ENCODE measurements at regions not wholly inside any gene's neighbourhood (a gene's known extent, or its start where the extent isn't known, plus 50 kb on each side); places are given as distances from the start of the nearest gene placed in this dataset.
A peak's percentile ranks its signal among the peaks of the same experiment; 100 is the strongest.

DNA sequence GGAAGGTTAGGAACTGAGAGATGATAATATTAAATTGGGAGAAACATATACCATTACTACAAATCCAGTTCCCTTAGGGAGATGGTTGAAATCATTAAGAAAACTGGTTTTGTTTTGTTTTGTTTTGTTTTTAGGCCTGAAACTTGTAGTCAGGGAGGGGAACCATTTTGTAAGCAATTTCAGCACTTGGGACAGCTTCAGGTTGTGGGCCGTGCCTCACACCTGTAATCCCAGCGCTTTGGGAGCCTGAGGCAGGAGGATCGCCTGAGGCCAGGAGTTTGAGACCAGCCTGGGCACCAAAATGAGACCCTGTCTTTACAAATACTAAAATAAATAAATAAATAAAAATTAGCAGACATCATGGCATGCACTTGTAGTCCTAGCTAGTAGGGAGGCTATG, 694.3 kb upstream of the NR5A2 start:
- H3K4me3 ChIP-seq (ENCODE audit: control insufficient read depth, low read depth, low read length) = no peak overlapping the region
- TF ChIP-seq, protein P1, sequence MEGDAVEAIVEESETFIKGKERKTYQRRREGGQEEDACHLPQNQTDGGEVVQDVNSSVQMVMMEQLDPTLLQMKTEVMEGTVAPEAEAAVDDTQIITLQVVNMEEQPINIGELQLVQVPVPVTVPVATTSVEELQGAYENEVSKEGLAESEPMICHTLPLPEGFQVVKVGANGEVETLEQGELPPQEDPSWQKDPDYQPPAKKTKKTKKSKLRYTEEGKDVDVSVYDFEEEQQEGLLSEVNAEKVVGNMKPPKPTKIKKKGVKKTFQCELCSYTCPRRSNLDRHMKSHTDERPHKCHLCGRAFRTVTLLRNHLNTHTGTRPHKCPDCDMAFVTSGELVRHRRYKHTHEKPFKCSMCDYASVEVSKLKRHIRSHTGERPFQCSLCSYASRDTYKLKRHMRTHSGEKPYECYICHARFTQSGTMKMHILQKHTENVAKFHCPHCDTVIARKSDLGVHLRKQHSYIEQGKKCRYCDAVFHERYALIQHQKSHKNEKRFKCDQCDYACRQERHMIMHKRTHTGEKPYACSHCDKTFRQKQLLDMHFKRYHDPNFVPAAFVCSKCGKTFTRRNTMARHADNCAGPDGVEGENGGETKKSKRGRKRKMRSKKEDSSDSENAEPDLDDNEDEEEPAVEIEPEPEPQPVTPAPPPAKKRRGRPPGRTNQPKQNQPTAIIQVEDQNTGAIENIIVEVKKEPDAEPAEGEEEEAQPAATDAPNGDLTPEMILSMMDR (conservative IDR thresholded peaks at IDR 0.05; ENCODE audit: control insufficient read depth, insufficient read depth, low read depth, low read length) = no peak
- DNase-seq (ENCODE audit: low read depth) = no peak

DNA sequence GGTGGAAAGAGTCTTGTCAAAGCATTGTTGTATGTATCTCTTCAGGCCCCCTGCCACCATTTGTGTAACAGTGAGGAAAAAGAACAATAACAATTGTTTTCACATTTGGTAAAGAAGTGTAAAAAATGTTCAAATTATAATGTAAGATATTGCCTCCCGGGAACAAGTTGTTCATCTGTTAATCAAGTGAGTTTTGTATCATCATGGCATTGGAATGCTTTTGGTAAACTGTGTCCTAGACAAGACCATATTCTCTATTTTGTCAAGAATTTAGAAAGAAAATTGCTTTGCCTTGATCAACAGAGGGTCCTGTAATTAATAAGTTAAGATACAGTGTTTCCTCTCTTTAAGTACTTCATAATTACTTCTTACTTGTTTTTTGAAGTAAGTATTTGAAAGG, 692.0 kb upstream of the NR5A2 start:
- DNase-seq (ENCODE audit: low read depth) = peak; percentile 11
- TF ChIP-seq, protein P1 (conservative IDR thresholded peaks at IDR 0.05; ENCODE audit: control insufficient read depth, insufficient read depth, low read depth, low read length) = no peak
- no peak overlapping the region for H3K4me3 ChIP-seq (ENCODE audit: control insufficient read depth, low read depth, low read length)

DNA sequence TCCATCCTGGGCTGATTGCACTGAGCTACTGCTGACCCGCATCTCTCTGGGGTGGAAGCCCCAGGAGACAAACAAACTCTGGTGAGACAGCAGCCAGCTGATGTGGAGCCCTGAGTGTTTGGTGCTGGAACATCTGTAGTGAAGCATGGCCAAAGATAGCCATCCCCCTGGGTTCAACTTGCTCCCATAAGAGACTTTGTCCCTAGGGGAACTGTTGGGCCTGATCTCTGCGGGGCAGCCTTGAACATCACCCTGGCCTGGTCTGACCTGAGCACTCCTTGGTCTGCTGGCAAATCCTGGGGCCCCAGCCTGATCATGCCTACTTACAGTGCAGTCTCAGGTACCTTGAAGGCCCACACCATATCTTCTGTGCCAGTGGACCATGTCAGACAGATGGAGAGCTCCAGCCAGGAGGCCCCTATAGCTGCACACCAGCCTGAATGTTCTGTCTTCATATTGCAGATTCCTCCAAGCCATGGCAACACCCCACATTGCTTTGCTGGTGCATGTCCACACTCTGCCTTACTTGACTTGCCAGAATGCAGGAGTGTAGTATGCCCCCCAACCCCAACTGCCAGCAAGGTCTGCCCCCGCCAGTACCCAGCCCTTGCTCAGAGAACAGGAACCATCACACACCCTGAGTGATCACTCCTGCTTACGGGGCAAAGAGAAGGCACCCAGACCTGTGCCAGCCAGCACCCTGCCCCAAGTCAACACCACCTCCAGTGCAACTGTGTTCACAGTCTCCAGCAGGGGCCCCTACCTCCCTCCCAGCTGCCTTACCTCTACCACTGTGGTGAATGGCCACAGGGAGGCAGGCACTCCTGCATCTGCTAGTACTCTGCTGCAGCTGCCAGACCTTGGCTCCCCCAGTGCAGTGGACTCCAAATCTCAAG, 690.5 kb upstream of the NR5A2 start:
- no peak for DNase-seq (ENCODE audit: low read depth)
- H3K4me3 ChIP-seq (ENCODE audit: control insufficient read depth, low read depth, low read length) = no peak overlapping the region
- TF ChIP-seq, protein P1 (conservative IDR thresholded peaks at IDR 0.05; ENCODE audit: control insufficient read depth, insufficient read depth, low read depth, low read length) = no peak

DNA sequence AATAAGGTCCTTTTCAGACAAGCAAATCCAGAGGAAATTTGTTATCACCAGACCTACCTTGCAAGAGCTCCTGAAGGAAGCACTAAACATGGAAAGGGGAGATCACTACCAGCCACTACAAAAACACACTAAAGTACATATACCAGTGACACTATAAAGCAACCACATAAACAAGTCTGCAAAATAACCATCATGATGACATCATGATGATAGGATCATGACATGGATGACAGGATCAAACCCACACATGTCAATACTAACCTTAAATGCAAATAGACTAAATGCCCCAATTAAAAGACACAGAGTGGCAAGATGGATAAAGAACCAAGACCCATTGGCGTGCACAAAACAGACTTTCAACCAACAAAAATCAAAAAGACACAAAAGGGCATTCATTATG, 688.8 kb upstream of the NR5A2 start:
- no peak overlapping the region for H3K4me3 ChIP-seq (ENCODE audit: control insufficient read depth, low read depth, low read length)
- DNase-seq (ENCODE audit: low read depth) = no peak
- TF ChIP-seq, protein P1 (conservative IDR thresholded peaks at IDR 0.05; ENCODE audit: control insufficient read depth, insufficient read depth, low read depth, low read length) = no peak

DNA sequence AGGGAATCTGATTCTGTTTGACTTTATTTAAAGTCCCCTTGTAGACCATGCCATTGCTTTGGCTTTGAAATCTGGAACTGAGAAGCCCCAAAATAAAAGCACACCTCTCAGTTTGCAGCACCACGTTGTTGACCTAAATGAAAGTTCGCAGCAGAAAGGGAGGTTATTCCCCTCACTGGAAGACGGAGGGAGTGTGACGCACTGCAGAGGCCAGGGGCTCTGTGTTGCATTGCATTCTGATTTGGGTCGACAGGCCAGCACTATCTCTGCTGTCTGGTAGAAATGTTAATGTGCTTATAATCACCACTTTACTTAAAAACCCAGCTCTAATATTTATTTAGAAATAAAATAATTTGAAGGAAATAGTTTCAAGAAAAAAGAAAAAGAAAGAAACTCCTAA, 675.2 kb upstream of the NR5A2 start:
- TF ChIP-seq, protein P1 (conservative IDR thresholded peaks at IDR 0.05; ENCODE audit: control insufficient read depth, insufficient read depth, low read depth, low read length) = no peak
- H3K4me3 ChIP-seq (ENCODE audit: control insufficient read depth, low read depth, low read length) = no peak overlapping the region
- DNase-seq (ENCODE audit: low read depth) = no peak

DNA sequence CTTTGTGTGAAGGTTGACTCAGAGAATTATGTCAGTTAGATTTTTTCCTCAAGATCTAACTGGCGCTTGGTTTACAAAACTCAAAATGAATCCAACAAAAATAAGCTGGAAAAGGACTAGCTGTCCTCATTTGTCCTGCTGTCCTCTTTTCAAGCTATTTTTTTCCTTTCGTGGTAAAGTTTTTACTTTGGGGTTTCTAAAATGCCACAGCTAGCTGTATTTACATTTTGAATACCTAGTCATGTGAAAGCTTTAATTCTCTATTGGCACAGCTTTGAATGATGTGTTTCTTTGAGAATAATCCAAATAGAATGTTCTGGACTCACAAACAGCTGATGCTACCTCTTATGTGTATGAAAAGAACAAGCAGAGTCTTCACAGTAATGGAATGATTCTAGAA, 673.6 kb upstream of the NR5A2 start:
- TF ChIP-seq, protein P1 (conservative IDR thresholded peaks at IDR 0.05; ENCODE audit: control insufficient read depth, insufficient read depth, low read depth, low read length) = no peak
- no peak for DNase-seq (ENCODE audit: low read depth)

More for the DNA sequence above, 673.6 kb upstream of the NR5A2 start:
- no peak overlapping the region for H3K4me3 ChIP-seq (ENCODE audit: control insufficient read depth, low read depth, low read length)

All from fibroblast of mammary gland (primary cell).